ENCODE measurements at regions not wholly inside any gene's neighbourhood (a gene's known extent, or its start where the extent isn't known, plus 50 kb on each side); places are given as distances from the start of the nearest gene placed in this dataset.

DNA sequence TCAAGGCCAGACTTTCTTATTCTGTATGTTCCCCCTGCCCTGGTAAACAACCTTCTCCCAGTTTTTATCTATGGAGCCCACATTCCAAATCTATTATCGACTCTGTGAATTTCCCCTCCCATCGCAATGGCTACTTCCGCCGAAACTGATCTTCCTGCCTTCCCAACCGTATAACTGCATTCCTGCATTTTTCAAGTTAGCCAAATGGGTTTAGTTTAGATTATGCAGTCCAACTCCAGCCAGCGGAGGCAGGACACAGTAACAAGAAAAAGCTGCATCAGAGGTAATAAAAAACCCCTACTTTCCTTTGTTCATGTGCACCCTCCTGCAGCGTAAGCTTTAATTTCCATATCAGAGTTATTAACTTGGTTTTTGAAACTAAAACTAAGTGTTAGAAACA is 112.2 kb upstream of the ZNF91 start:
- Histone ChIP-seq H2AFZ (ENCODE audit: insufficient read depth, low read length, poor library complexity) (no peak overlapping the region), H4K91ac (ENCODE audit: low read depth, low read length) (no peak overlapping the region), H2BK5ac (ENCODE audit: low read depth, low read length, poor library complexity) (no peak overlapping the region), H3K4me2 (ENCODE audit: low read length) (no peak overlapping the region), H3K36me3 (ENCODE audit: control insufficient read depth in 1 of 2, insufficient read depth in 2 of 2, low read length in 2 of 2) (no peaks in the 10 kb centered on the region), H3K27me3 (ENCODE audit: insufficient read depth, low read length) (no peaks in the 10 kb centered on the region), H3K79me2 (ENCODE audit: control insufficient read depth, insufficient read depth, low read length, poor library complexity) (no peaks in the 10 kb centered on the region), H3K23ac (ENCODE audit: low read length) (no peak overlapping the region), H2BK120ac (ENCODE audit: insufficient read depth, low read length, poor library complexity) (no peak overlapping the region), H3K79me1 (ENCODE audit: low read length) (no peaks in the 10 kb centered on the region), H4K8ac (ENCODE audit: low read depth, low read length) (no peak overlapping the region), H2AK5ac (ENCODE audit: low read length) (no peak overlapping the region), H3K14ac (ENCODE audit: low read length) (no peak overlapping the region), H3K27ac (ENCODE audit: low read depth, low read length) (no peak overlapping the region), H3K18ac (ENCODE audit: low read length) (no peak overlapping the region), H4K12ac (ENCODE audit: low read depth, low read length) (no peak overlapping the region), H3K9ac (ENCODE audit: low read length) (no peak overlapping the region), H3K4me3 (ENCODE audit: low read depth, low read length) (no peak overlapping the region), H3K9me3 (ENCODE audit: insufficient read depth, low read depth, low read length) (peaks cover 12% of the 10 kb centered on the region), H2BK12ac (ENCODE audit: low read length) (no peak overlapping the region), H3K4me1 (ENCODE audit: control insufficient read depth in 1 of 2, insufficient read depth in 2 of 2, low read length in 2 of 2) (no peaks in the 10 kb centered on the region), H3K4ac (ENCODE audit: low read depth, low read length) (no peak overlapping the region)
- no peak for DNase-seq
- no CpG with 5 or more reads among the region's 7 CpGs for WGBS (ENCODE audit: extremely low coverage, insufficient coverage, insufficient read length)

DNA sequence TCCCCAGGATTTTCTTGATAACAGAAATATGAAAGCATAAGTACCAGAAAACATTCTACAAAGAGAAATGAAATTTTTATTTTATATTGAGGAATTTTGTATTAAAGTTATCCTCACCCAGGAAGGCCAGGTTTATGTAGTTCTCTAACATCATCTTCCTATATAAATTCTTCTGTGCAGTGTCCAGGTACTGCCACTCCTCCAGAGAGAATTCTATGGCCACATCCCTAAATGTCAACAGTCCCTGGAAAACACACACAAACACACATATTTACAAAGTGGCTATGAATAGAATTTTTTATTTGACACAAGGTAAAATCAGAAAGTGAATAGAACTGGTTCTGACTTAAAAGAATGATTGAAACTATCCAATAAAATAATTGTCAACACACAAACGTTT is 110.5 kb upstream of the ZNF91 start:
- Histone ChIP-seq H2BK5ac (ENCODE audit: low read depth, low read length, poor library complexity) (no peak overlapping the region), H3K4me3 (ENCODE audit: low read depth, low read length) (no peak overlapping the region), H3K27ac (ENCODE audit: low read depth, low read length) (no peak overlapping the region), H3K4me1 (ENCODE audit: control insufficient read depth in 1 of 2, insufficient read depth in 2 of 2, low read length in 2 of 2) (no peaks in the 10 kb centered on the region), H4K12ac (ENCODE audit: low read depth, low read length) (no peak overlapping the region), H3K36me3 (ENCODE audit: control insufficient read depth in 1 of 2, insufficient read depth in 2 of 2, low read length in 2 of 2) (no peaks in the 10 kb centered on the region), H3K9me3 (ENCODE audit: insufficient read depth, low read depth, low read length) (peaks cover 7% of the 10 kb centered on the region), H2AK5ac (ENCODE audit: low read length) (no peak overlapping the region), H2AFZ (ENCODE audit: insufficient read depth, low read length, poor library complexity) (no peak overlapping the region), H3K27me3 (ENCODE audit: insufficient read depth, low read length) (no peaks in the 10 kb centered on the region), H3K18ac (ENCODE audit: low read length) (no peak overlapping the region), H2BK120ac (ENCODE audit: insufficient read depth, low read length, poor library complexity) (no peak overlapping the region), H3K4me2 (ENCODE audit: low read length) (no peak overlapping the region), H3K79me1 (ENCODE audit: low read length) (no peaks in the 10 kb centered on the region), H4K8ac (ENCODE audit: low read depth, low read length) (no peak overlapping the region), H3K4ac (ENCODE audit: low read depth, low read length) (no peak overlapping the region), H3K9ac (ENCODE audit: low read length) (no peak overlapping the region), H3K79me2 (ENCODE audit: control insufficient read depth, insufficient read depth, low read length, poor library complexity) (no peaks in the 10 kb centered on the region), H3K14ac (ENCODE audit: low read length) (no peak overlapping the region), H3K23ac (ENCODE audit: low read length) (no peak overlapping the region), H4K91ac (ENCODE audit: low read depth, low read length) (no peak overlapping the region), H2BK12ac (ENCODE audit: low read length) (no peak overlapping the region)
- no peak for DNase-seq
- WGBS (ENCODE audit: extremely low coverage, insufficient coverage, insufficient read length), result no CpG with 5 or more reads among the region's 1 CpG

DNA sequence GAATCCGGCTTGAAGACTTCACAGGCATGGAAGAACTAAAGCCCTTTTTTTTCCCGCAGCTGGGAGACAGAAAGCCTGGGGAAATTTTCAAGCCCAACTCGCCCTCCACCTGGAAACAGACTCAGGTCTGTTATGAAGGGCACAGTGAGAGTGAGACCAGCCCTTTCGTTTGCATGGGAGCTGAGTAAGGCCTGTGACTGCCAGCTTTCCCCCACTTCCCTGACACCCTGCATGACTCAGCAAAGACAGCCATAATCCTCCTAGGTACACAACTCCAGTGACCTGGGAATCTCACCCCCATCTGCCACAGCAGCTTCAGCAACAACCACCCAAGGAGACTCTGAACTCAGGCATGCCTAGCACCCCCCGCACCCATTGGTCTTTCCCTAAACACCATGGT is 87.6 kb upstream of the ZNF91 start:
- Histone ChIP-seq H3K4me1 (ENCODE audit: control insufficient read depth in 1 of 2, insufficient read depth in 2 of 2, low read length in 2 of 2) (no peaks in the 10 kb centered on the region), H2BK12ac (ENCODE audit: low read length) (no peak overlapping the region), H3K36me3 (ENCODE audit: control insufficient read depth in 1 of 2, insufficient read depth in 2 of 2, low read length in 2 of 2) (no peaks in the 10 kb centered on the region), H3K18ac (ENCODE audit: low read length) (no peak overlapping the region), H3K79me2 (ENCODE audit: control insufficient read depth, insufficient read depth, low read length, poor library complexity) (no peaks in the 10 kb centered on the region), H4K91ac (ENCODE audit: low read depth, low read length) (no peak overlapping the region), H3K4ac (ENCODE audit: low read depth, low read length) (no peak overlapping the region), H2BK5ac (ENCODE audit: low read depth, low read length, poor library complexity) (no peak overlapping the region), H2AFZ (ENCODE audit: insufficient read depth, low read length, poor library complexity) (no peak overlapping the region), H3K27ac (ENCODE audit: low read depth, low read length) (no peak overlapping the region), H2BK120ac (ENCODE audit: insufficient read depth, low read length, poor library complexity) (no peak overlapping the region), H3K9me3 (ENCODE audit: insufficient read depth, low read depth, low read length) (peaks cover 11% of the 10 kb centered on the region), H3K23ac (ENCODE audit: low read length) (no peak overlapping the region), H2AK5ac (ENCODE audit: low read length) (no peak overlapping the region), H3K4me3 (ENCODE audit: low read depth, low read length) (no peak overlapping the region), H3K27me3 (ENCODE audit: insufficient read depth, low read length) (no peaks in the 10 kb centered on the region), H4K8ac (ENCODE audit: low read depth, low read length) (no peak overlapping the region), H3K9ac (ENCODE audit: low read length) (no peak overlapping the region), H3K4me2 (ENCODE audit: low read length) (no peak overlapping the region), H3K14ac (ENCODE audit: low read length) (no peak overlapping the region), H4K12ac (ENCODE audit: low read depth, low read length) (no peak overlapping the region), H3K79me1 (ENCODE audit: low read length) (no peaks in the 10 kb centered on the region)
- no CpG with 5 or more reads among the region's 5 CpGs for WGBS (ENCODE audit: extremely low coverage, insufficient coverage, insufficient read length)
- no peak for DNase-seq

DNA sequence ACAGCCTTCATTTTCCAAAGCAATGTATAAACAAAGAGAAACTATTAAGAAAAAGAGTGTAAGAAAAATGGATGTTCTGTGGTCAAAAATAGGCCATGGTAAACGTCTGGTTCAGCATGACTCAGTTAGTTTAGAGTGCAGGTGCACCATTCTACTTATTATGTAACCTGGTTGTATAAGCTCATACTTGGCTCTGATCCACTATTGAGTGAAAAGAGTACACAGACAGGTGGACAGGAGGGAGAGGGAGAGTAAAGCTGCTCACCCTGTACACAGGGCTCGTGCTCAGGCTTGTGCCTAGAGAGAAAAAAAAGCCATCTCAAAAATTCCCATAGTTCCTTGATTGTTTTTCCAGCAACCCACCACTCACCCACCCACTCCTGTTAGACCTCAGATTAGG is 85.8 kb upstream of the ZNF91 start:
- no CpG with 5 or more reads among the region's 2 CpGs for WGBS (ENCODE audit: extremely low coverage, insufficient coverage, insufficient read length)

More for the DNA sequence above, 85.8 kb upstream of the ZNF91 start:
- Histone ChIP-seq H4K8ac (ENCODE audit: low read depth, low read length) (no peak overlapping the region), H3K36me3 (ENCODE audit: control insufficient read depth in 1 of 2, insufficient read depth in 2 of 2, low read length in 2 of 2) (no peaks in the 10 kb centered on the region), H3K18ac (ENCODE audit: low read length) (no peak overlapping the region), H3K14ac (ENCODE audit: low read length) (no peak overlapping the region), H3K27me3 (ENCODE audit: insufficient read depth, low read length) (no peaks in the 10 kb centered on the region), H4K12ac (ENCODE audit: low read depth, low read length) (no peak overlapping the region), H3K4me2 (ENCODE audit: low read length) (no peak overlapping the region), H3K4me1 (ENCODE audit: control insufficient read depth in 1 of 2, insufficient read depth in 2 of 2, low read length in 2 of 2) (no peaks in the 10 kb centered on the region), H3K9ac (ENCODE audit: low read length) (no peak overlapping the region), H3K9me3 (ENCODE audit: insufficient read depth, low read depth, low read length) (peaks cover 17% of the 10 kb centered on the region), H2BK5ac (ENCODE audit: low read depth, low read length, poor library complexity) (no peak overlapping the region), H2AFZ (ENCODE audit: insufficient read depth, low read length, poor library complexity) (no peak overlapping the region), H3K27ac (ENCODE audit: low read depth, low read length) (no peak overlapping the region), H2BK120ac (ENCODE audit: insufficient read depth, low read length, poor library complexity) (no peak overlapping the region), H3K79me1 (ENCODE audit: low read length) (no peaks in the 10 kb centered on the region), H2AK5ac (ENCODE audit: low read length) (no peak overlapping the region), H3K23ac (ENCODE audit: low read length) (no peak overlapping the region), H3K79me2 (ENCODE audit: control insufficient read depth, insufficient read depth, low read length, poor library complexity) (no peaks in the 10 kb centered on the region), H4K91ac (ENCODE audit: low read depth, low read length) (no peak overlapping the region), H3K4me3 (ENCODE audit: low read depth, low read length) (no peak overlapping the region), H3K4ac (ENCODE audit: low read depth, low read length) (no peak overlapping the region), H2BK12ac (ENCODE audit: low read length) (no peak overlapping the region)
- DNase-seq, result no peak

Measured in trophoblast cell (in vitro differentiated cells and primary cell).